Esophagus squamous epithelium (tissue), 5 donors: ENCODE measurements at regions not wholly inside any gene's neighbourhood (a gene's known extent, or its start where the extent isn't known, plus 50 kb on each side); places are given as distances from the start of the nearest gene placed in this dataset.

Experiments
- DNase-seq: peaks from one replicate; lab custom pipeline; 2025; lab: John Stamatoyannopoulos, UW
- H3K27ac ChIP-seq, 4 donors: fragments of 200-600 bp; sonication (generic); one replicate each; pipeline ENCODE4 v1.5.1; 2016 to 2019; ENCODE audit warnings: mild to moderate bottlenecking in 1 of 4
- H3K27me3 ChIP-seq, 4 donors: fragments of 200-600 bp; sonication (generic); 1 replicate in 3 of 4; 2 replicates in 1 of 4; pipeline versions ENCODE4 v1.5.1 to v1.6.0; 2017 to 2021; ENCODE audit warnings: antibody characterized with exemption in 1 of 4
- H3K36me3 ChIP-seq, 3 donors: fragments of 200-600 bp; sonication (generic); one replicate each; pipeline ENCODE4 v1.5.1; 2016 to 2019
- H3K4me1 ChIP-seq, 3 donors: fragments of 200-600 bp; sonication (generic); one replicate each; pipeline ENCODE4 v1.5.1; 2017 to 2019
- H3K4me3 ChIP-seq, 4 donors: fragments of 200-600 bp; sonication (generic); 1 replicate in 3 of 4; 2 replicates in 1 of 4; pipeline ENCODE4 v1.5.1; 2016 to 2019; ENCODE audit warnings: mild to moderate bottlenecking in 2 of 4, moderate library complexity in 1 of 4
- H3K9me3 ChIP-seq, 3 donors: fragments of 200-600 bp; sonication (generic); one replicate each; pipeline ENCODE4 v1.5.1; 2016 to 2019
- POLR2A ChIP-seq, 4 donors: fragments of 450-650 bp; IDR thresholded peaks; one replicate each; pipeline ENCODE4 v1.6.1; 2017; ENCODE audit warnings: antibody characterized with exemption in 4 of 4, mild to moderate bottlenecking in 4 of 4, moderate library complexity in 3 of 4
- WGBS, 2 donors: methylation state at CpG; one replicate each; pipeline ENCODE4 v1.1.5; 2018; 5-methylcytosine and 5-hydroxymethylcytosine counted together
- intact Hi-C: fragments of 100-400 bp; cut with DNase I; formaldehyde crosslinking; loops from one replicate; pipeline ENCODE4 v1.15.0; 2022
- TF ChIP-seq, protein P1 (sequence below), 6 experiments: fragments of 450-650 bp in 4 of 6; fragments of 200-600 bp in 2 of 6; sonication (generic) in 2 of 6; IDR thresholded peaks; one replicate each; pipeline ENCODE4 v1.5.1; 2016 to 2019; ENCODE audit warnings: antibody characterized with exemption in 6 of 6, mild to moderate bottlenecking in 4 of 6, moderate library complexity in 4 of 6
- donor health status: DM: yes; HTN: yes; CAD: no.

DNA sequence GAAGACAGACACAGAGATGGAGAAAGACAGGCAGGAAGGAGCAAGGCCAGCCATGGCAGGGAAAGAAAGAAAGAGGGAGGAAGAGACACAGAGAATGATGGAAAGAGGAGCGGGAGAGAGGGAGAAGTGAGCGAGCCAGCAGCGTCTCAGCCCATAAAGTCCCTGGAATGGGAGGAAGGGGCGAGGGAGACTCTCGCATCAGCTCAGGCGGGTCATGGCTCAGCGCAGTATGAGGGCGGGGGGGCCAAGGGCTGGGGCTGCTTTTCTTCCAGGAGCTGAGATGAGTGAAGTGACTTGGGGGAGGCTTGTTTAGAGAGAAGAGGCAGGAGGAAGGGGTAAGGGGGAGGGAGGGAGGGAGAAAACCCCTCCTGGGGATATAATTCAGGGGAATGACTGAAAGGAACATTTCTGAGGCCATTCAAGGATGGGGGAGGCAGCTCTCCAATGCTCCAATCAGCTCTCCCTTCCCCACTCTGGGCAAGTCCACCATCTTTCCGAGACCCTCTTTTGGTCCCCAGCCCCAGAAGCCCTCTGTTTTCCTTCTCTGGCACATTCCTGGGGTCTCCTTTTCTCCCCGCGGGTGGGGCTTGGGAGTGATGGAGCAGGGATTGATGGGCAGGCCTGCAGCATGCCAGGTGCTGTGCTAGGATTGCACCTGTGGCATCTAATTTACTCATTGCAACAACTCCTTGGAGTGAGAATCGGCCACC, 87.9 kb downstream of the HIF1AN start:
- TF ChIP-seq POLR2A (IDR thresholded peaks at IDR 0.05) = no peak
- TF ChIP-seq, protein P1, sequence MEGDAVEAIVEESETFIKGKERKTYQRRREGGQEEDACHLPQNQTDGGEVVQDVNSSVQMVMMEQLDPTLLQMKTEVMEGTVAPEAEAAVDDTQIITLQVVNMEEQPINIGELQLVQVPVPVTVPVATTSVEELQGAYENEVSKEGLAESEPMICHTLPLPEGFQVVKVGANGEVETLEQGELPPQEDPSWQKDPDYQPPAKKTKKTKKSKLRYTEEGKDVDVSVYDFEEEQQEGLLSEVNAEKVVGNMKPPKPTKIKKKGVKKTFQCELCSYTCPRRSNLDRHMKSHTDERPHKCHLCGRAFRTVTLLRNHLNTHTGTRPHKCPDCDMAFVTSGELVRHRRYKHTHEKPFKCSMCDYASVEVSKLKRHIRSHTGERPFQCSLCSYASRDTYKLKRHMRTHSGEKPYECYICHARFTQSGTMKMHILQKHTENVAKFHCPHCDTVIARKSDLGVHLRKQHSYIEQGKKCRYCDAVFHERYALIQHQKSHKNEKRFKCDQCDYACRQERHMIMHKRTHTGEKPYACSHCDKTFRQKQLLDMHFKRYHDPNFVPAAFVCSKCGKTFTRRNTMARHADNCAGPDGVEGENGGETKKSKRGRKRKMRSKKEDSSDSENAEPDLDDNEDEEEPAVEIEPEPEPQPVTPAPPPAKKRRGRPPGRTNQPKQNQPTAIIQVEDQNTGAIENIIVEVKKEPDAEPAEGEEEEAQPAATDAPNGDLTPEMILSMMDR (IDR thresholded peaks at IDR 0.05) = no peak
- intact Hi-C loops = no loop called here
- peaks cover 0 to 100% (median 2%) of the 10 kb centered on the region in 4 donors for H3K27me3 ChIP-seq
- H3K4me3 ChIP-seq = no peak overlapping the region
- peaks cover 0 to 5% (median 0%) of the 10 kb centered on the region in 3 donors for H3K4me1 ChIP-seq
- H3K27ac ChIP-seq = no peak overlapping the region
- 41 to 56% methylated on average over 10 of the region's 12 CpGs for WGBS, 2 donors
- H3K36me3 ChIP-seq = no peaks in the 10 kb centered on the region
- no peaks in the 10 kb centered on the region for H3K9me3 ChIP-seq
- no peak for DNase-seq

DNA sequence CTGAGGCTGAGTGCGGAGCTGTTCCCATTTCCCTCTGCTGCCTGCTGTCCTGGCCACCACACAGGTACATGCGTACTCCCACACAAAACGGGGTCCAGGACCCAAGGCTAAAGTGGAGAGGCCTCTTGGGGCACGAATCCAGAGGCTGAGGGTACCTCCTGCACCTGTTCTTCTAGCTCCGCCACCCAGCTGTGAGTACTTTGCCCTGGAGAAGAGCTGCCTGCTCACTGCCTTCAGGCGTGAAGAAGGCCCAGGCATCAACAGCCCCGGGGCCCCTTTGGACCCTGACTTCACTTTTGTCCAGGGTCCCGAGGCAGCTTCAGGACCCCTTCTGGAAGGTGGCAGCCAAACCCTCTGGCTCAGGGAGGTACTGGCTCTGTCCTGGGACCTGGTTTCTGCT, 88.6 kb downstream of the HIF1AN start:
- peaks cover 0 to 100% (median 2%) of the 10 kb centered on the region in 4 donors for H3K27me3 ChIP-seq
- no peak overlapping the region for H3K27ac ChIP-seq
- H3K4me1 ChIP-seq = peaks cover 0 to 5% (median 0%) of the 10 kb centered on the region in 3 donors
- no peaks in the 10 kb centered on the region for H3K9me3 ChIP-seq
- intact Hi-C loops = no loop called here
- no peak for DNase-seq
- TF ChIP-seq, protein P1 (IDR thresholded peaks at IDR 0.05) = no peak
- no peak for TF ChIP-seq POLR2A (IDR thresholded peaks at IDR 0.05)
- H3K36me3 ChIP-seq = no peaks in the 10 kb centered on the region
- H3K4me3 ChIP-seq = no peak overlapping the region
- WGBS, 2 donors = 52 to 56% methylated on average over 4 to 6 of the region's 8 CpGs

GRCh38 chr10:100625816-100626215, 90.1 kb downstream of the HIF1AN start:
- TF ChIP-seq, protein P1 (IDR thresholded peaks at IDR 0.05) = no peak
- no peak for TF ChIP-seq POLR2A (IDR thresholded peaks at IDR 0.05)
- DNase-seq = no peak
- intact Hi-C loops = no loop called here
- WGBS, 2 donors = 19 to 31% methylated on average over 4 to 6 of the region's 8 CpGs
- no peak overlapping the region for H3K27ac ChIP-seq
- no peaks in the 10 kb centered on the region for H3K36me3 ChIP-seq
- H3K27me3 ChIP-seq = peaks cover 0 to 98% (median 2%) of the 10 kb centered on the region in 4 donors
- no peaks in the 10 kb centered on the region for H3K9me3 ChIP-seq
- no peak overlapping the region for H3K4me3 ChIP-seq
- H3K4me1 ChIP-seq = peaks cover 0 to 5% (median 0%) of the 10 kb centered on the region in 3 donors

DNA sequence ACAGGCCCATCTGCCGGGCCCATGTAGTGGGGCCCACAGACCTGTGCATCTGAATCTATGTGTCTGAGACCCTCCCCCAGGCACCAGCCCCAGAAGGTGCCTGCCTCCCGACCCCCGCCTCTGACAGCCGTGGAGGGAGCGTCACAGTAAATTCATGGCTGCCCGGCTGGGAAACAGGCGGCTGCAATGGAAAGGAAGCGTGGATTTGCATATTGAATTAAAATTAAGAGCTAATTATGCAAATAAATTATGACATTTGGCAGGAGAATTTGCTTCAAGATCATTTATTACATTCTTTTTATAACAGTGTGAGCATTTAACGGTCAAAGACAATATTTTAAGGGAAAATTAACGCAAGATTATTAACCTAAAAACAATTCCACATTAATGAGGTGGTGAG, 92.3 kb downstream of the HIF1AN start:
- DNase-seq = no peak

GRCh38 chr10:100631192-100631591, 95.4 kb downstream of the HIF1AN start:
- Histone ChIP-seq H3K27me3 (peaks cover 0 to 82% (median 0%) of the 10 kb centered on the region in 4 donors), H3K4me3 (no peak overlapping the region), H3K9me3 (no peaks in the 10 kb centered on the region), H3K4me1 (no peaks in the 10 kb centered on the region), H3K36me3 (no peaks in the 10 kb centered on the region), H3K27ac (no peak overlapping the region)
- WGBS, 2 donors = 33 to 65% methylated on average over 1 to 2 of the region's 2 CpGs
- intact Hi-C loops = no loop called here
- no peak for DNase-seq
- TF ChIP-seq, protein P1 (IDR thresholded peaks at IDR 0.05) = no peak
- TF ChIP-seq POLR2A (IDR thresholded peaks at IDR 0.05) = no peak

More for the DNA sequence above, 92.3 kb downstream of the HIF1AN start:
- Histone ChIP-seq H3K27me3 (peaks cover 0 to 88% (median 2%) of the 10 kb centered on the region in 4 donors), H3K4me1 (no peaks in the 10 kb centered on the region), H3K36me3 (no peaks in the 10 kb centered on the region), H3K27ac (no peak overlapping the region), H3K4me3 (no peak overlapping the region), H3K9me3 (no peaks in the 10 kb centered on the region)
- intact Hi-C loops = no loop called here
- TF ChIP-seq, protein P1 (IDR thresholded peaks at IDR 0.05) = no peak
- no peak for TF ChIP-seq POLR2A (IDR thresholded peaks at IDR 0.05)
- WGBS, 2 donors = 79 to 85% methylated on average over 7 to 8 of the region's 10 CpGs
